ENCODE measurements at regions not wholly inside any gene's neighbourhood (a gene's known extent, or its start where the extent isn't known, plus 50 kb on each side); places are given as distances from the start of the nearest gene placed in this dataset.

DNA sequence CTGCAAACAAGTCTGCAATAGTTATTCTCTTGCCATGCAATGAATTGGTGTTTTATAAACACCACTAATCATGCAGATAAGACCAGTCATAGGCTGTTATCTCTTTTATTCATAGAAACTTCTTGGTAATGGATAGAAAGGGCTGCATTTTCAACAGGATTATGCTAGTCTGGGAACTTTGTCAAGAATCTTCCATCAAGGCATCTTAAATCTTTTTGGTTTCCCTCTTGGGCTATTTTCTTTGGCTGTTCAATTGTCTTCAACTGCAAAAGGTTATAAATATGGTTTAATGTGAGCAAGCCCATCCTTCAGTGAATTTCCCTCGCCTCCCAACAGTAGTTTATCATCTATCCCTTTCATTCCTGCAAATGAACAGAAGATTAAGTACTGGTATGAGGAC lies 59.0 kb upstream of the MINAR1 start:
- DNase-seq: no peak

DNA sequence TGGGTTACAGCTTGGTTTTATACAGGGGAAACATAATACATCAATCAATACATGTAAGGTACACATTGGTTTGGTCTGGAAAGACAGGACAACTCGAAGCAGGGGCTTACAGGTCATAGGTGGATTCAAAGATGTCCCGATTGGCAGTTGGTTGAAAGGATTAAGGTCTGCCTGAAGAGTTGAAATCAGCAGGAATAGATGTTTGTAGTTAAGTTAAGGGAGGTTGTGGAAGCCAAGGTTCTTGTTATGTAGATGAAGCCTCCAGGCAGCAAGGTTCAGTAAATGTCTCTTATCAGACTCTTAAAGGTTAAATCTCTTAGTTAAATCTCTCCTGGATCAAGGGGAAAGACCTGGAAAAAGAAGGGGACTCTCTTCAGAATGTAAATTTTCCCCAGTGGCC lies 58.4 kb upstream of the MINAR1 start:
- DNase-seq: no peak

DNA sequence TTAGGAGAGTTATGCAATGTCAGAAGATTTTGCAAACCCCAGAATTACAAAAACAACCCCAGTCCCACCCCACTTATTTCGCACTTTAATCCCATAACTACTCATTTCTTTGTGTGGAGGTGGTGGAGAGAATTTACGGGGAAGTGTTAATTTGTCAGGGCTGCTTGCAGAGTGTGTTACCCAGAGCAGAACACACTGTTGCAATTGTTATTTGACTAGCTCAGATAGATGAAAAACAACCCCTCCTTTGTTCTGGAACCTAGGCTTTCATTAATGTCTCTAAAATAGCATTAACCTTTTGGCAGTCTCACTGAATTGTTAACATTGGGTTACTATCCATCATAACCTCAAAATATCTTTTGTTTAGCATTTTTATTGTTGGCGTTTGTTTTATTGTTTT lies 55.8 kb upstream of the MINAR1 start:
- no peak for DNase-seq

DNA sequence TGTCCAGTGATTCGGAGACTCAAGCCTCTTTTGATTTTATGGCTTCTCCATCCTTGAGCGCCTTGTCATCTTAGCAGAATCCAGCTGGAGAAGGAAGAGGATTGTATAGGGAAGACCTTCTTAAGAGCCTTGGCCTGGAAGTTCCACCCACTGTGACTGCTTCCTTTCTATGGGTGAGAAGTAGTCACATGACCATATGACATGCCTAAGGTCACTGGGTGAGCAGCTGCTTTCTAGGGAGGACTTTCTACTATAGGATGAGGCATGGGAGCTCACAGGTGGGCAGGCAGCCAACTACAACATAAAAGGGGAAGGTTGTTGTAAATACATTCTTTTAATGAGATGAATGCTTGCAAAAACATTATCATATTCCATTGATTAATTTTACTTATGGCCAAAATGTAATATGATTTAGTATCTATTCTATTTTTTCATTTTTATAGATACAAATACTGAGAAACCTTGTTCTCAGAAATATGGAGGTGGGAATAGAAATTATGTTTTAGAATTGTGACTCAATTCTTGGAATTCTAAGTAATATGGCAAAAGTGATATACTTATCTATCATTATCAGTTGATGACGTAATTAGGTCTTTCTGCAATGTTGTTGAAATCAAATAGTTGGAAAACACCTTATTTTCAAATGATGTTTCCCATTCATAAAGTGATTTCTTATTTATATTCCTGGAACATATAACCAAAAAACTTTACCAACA lies 53.6 kb upstream of the MINAR1 start:
- no peak for DNase-seq

DNA sequence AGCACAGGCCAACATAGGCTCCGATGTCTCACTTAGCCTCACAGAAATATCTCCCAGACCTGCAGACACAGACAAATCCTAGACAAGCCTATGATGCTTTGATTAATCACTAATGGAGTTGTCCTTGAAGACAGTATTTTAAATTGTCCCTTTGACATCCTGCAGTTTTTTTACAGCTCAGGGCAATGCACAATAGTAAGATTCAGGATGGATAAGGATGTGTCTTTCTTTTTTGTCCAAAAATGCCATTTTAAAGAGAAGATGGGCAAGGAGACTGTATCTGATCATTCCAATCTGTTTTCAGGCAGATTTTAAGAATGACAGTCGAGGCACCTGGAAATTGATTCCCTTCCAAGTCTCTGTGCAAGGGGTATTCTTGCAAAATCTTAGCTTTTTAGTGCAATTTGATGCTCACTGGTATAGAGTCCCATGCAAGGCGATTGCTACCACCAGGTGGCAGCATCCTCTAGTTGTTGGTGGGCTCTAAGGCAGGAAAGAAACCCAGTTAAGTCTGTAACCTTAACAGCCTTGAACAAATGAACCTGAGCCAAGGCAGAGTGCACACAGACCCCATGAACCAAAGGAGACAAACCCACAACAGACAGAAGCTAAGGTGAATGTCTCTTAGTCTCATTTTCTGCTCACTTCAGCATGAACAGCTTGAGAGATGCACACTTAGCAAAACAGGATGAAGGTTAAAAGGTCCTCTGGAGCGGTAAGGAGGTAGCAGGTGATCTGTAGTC lies 51.2 kb upstream of the MINAR1 start:
- peak; percentile 66 to 72 for DNase-seq

DNA sequence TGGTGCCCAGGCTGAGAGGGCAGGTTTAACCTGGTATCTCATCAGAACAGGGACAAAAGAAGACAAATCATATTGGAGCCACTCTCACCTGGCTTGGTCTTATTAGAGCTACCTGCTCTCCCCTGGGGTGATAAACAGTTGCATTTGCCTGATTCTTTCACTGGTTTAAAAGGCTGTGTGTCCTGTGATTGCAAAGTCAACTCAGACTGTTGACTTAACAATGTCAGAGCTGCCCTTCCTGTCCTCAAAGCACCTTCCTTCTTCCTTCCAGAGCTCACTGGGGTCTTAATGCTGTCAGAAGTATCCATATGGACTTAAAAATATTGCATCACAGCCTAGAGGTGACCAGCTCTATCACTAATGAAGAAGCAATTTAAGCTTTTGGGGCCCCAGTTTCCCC lies 50.5 kb upstream of the MINAR1 start:
- DNase-seq: no peak
